Gastrocnemius medialis (tissue), 4 donors: ENCODE measurements at regions not wholly inside any gene's neighbourhood (a gene's known extent, or its start where the extent isn't known, plus 50 kb on each side); places are given as distances from the start of the nearest gene placed in this dataset.

Source experiments
- POLR2A ChIP-seq, 2 donors: fragments of 450-650 bp; IDR thresholded peaks; one replicate each; pipeline ENCODE4 v1.6.1; 2017; ENCODE audit warnings: antibody characterized with exemption in 2 of 2, mild to moderate bottlenecking in 2 of 2, moderate library complexity in 2 of 2
- TF ChIP-seq, protein P1 (sequence below), 5 experiments: fragments of 450-650 bp in 3 of 5; fragments of 200-600 bp in 2 of 5; sonication (generic) in 2 of 5; IDR thresholded peaks in 4 of 5; conservative IDR thresholded peaks in 1 of 5; 1 replicate in 4 of 5; 2 replicates in 1 of 5; pipeline ENCODE4 v1.5.1; 2016 to 2019; ENCODE audit warnings: antibody characterized with exemption in 5 of 5, mild to moderate bottlenecking in 3 of 5, moderate library complexity in 3 of 5

DNA sequence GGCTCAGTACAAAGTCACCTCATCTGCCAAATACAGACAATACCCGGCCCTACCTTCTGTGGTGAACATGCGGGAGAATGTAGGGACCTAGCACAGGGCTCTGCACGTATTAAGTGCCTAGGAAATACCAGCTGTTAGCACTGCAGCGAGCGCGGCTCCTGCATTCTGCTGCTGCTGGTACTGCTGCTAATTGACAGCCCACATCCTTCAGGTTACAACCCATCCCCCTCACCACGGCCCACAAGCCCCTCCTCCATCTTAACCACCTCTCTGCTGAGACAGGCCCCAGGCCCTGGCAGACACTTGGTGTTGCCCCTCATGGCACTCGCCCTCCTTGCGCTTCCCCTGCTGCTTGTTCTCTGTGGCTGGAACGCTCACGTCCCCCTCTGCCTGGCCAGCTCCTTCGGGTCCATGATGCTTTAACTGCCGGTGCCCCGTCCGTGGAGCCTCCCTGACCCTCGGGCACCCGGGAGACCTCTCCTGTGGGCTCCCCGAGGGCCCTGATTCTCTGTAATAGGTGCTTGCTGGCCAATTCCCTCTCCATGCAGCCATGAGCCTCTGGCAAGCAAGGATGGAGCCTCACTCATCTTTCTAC lies 53.3 kb upstream of the LOXL4 start:
- no peak for TF ChIP-seq POLR2A (IDR thresholded peaks at IDR 0.05)
- TF ChIP-seq, protein P1, sequence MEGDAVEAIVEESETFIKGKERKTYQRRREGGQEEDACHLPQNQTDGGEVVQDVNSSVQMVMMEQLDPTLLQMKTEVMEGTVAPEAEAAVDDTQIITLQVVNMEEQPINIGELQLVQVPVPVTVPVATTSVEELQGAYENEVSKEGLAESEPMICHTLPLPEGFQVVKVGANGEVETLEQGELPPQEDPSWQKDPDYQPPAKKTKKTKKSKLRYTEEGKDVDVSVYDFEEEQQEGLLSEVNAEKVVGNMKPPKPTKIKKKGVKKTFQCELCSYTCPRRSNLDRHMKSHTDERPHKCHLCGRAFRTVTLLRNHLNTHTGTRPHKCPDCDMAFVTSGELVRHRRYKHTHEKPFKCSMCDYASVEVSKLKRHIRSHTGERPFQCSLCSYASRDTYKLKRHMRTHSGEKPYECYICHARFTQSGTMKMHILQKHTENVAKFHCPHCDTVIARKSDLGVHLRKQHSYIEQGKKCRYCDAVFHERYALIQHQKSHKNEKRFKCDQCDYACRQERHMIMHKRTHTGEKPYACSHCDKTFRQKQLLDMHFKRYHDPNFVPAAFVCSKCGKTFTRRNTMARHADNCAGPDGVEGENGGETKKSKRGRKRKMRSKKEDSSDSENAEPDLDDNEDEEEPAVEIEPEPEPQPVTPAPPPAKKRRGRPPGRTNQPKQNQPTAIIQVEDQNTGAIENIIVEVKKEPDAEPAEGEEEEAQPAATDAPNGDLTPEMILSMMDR (IDR thresholded peaks at IDR 0.05 in 4 of 5, conservative IDR thresholded peaks at IDR 0.05 in 1 of 5) = no peak
